H7 (cell line): ENCODE measurements at regions not wholly inside any gene's neighbourhood (a gene's known extent, or its start where the extent isn't known, plus 50 kb on each side); places are given as distances from the start of the nearest gene placed in this dataset.

ENCODE experiments used
- DNase-seq: peaks from one replicate; pipeline ENCODE4 v3.0.0; 2012
- H3K27me3 ChIP-seq: 2 replicates; pipeline ENCODE4 v1.6.0; 2011; ENCODE audit warnings: mild to moderate bottlenecking, low read length; ENCODE audit not compliant: control insufficient read depth, insufficient read depth
- H3K36me3 ChIP-seq: replicated peaks from 2 replicates; pipeline ENCODE4 v1.5.1; 2011; ENCODE audit warnings: low read length; ENCODE audit not compliant: control insufficient read depth, insufficient read depth
- H3K4me3 ChIP-seq: 2 replicates; pipeline ENCODE4 v1.5.1; 2011; ENCODE audit warnings: low read depth, mild to moderate bottlenecking, control low read depth, low read length, moderate library complexity; ENCODE audit not compliant: insufficient read depth

GRCh38 chr14:98705871-98706300, 566.1 kb downstream of the BCL11B start:
- no peak overlapping the region for H3K4me3 ChIP-seq
- no peaks in the 10 kb centered on the region for H3K36me3 ChIP-seq
- DNase-seq = no peak
- no peaks in the 10 kb centered on the region for H3K27me3 ChIP-seq

GRCh38 chr14:98707522-98707921, 564.5 kb downstream of the BCL11B start:
- Histone ChIP-seq H3K36me3 (no peaks in the 10 kb centered on the region), H3K4me3 (no peak overlapping the region), H3K27me3 (no peaks in the 10 kb centered on the region)
- no peak for DNase-seq

GRCh38 chr14:98708555-98708954, 563.4 kb downstream of the BCL11B start:
- DNase-seq = no peak
- no peak overlapping the region for H3K4me3 ChIP-seq
- H3K36me3 ChIP-seq = no peaks in the 10 kb centered on the region
- no peaks in the 10 kb centered on the region for H3K27me3 ChIP-seq

- H3K27me3 ChIP-seq = no peaks in the 10 kb centered on the region
- H3K4me3 ChIP-seq = no peak overlapping the region
- no peaks in the 10 kb centered on the region for H3K36me3 ChIP-seq
- no peak for DNase-seq
These were observed 560.5 kb downstream of the BCL11B start for GRCh38 chr14:98711453-98711852.

- Histone ChIP-seq H3K4me3 (no peak overlapping the region), H3K36me3 (no peaks in the 10 kb centered on the region), H3K27me3 (no peaks in the 10 kb centered on the region)
- no peak for DNase-seq
These were observed 557.2 kb downstream of the BCL11B start for GRCh38 chr14:98714626-98715425.

GRCh38 chr14:98716133-98716532, 555.9 kb downstream of the BCL11B start:
- DNase-seq = no peak
- no peaks in the 10 kb centered on the region for H3K27me3 ChIP-seq
- H3K4me3 ChIP-seq = no peak overlapping the region
- H3K36me3 ChIP-seq = no peaks in the 10 kb centered on the region

GRCh38 chr14:98721061-98721460, 550.9 kb downstream of the BCL11B start:
- Histone ChIP-seq H3K36me3 (no peaks in the 10 kb centered on the region), H3K27me3 (no peaks in the 10 kb centered on the region), H3K4me3 (no peak overlapping the region)
- DNase-seq = no peak

GRCh38 chr14:98724734-98725133, 547.3 kb downstream of the BCL11B start:
- H3K4me3 ChIP-seq = no peak overlapping the region
- no peaks in the 10 kb centered on the region for H3K27me3 ChIP-seq
- H3K36me3 ChIP-seq = no peaks in the 10 kb centered on the region
- no peak for DNase-seq

GRCh38 chr14:98725191-98725590, 546.8 kb downstream of the BCL11B start:
- no peak for DNase-seq
- Histone ChIP-seq H3K4me3 (no peak overlapping the region), H3K36me3 (no peaks in the 10 kb centered on the region), H3K27me3 (no peaks in the 10 kb centered on the region)

- no peak for DNase-seq
These were observed 546.3 kb downstream of the BCL11B start for GRCh38 chr14:98725676-98726075.

GRCh38 chr14:98726585-98727405, 545.2 kb downstream of the BCL11B start:
- Histone ChIP-seq H3K27me3 (no peaks in the 10 kb centered on the region), H3K4me3 (no peak overlapping the region), H3K36me3 (no peaks in the 10 kb centered on the region)
- DNase-seq = no peak

More at GRCh38 chr14:98725676-98726075, 546.3 kb downstream of the BCL11B start:
- no peaks in the 10 kb centered on the region for H3K27me3 ChIP-seq
- no peak overlapping the region for H3K4me3 ChIP-seq
- no peaks in the 10 kb centered on the region for H3K36me3 ChIP-seq

- H3K36me3 ChIP-seq = no peaks in the 10 kb centered on the region
- no peaks in the 10 kb centered on the region for H3K27me3 ChIP-seq
- H3K4me3 ChIP-seq = no peak overlapping the region
- DNase-seq = no peak
These were observed 544.0 kb downstream of the BCL11B start for GRCh38 chr14:98728024-98728423.

GRCh38 chr14:98728836-98729235, 543.2 kb downstream of the BCL11B start:
- DNase-seq = no peak
- H3K4me3 ChIP-seq = no peak overlapping the region
- H3K27me3 ChIP-seq = no peaks in the 10 kb centered on the region
- H3K36me3 ChIP-seq = no peaks in the 10 kb centered on the region

GRCh38 chr14:98731286-98731685, 540.7 kb downstream of the BCL11B start:
- no peak for DNase-seq
- H3K36me3 ChIP-seq = no peaks in the 10 kb centered on the region
- H3K4me3 ChIP-seq = no peak overlapping the region

GRCh38 chr14:98731701-98732100, 540.3 kb downstream of the BCL11B start:
- Histone ChIP-seq H3K4me3 (no peak overlapping the region), H3K36me3 (no peaks in the 10 kb centered on the region), H3K27me3 (no peaks in the 10 kb centered on the region)
- no peak for DNase-seq

More at GRCh38 chr14:98731286-98731685, 540.7 kb downstream of the BCL11B start:
- H3K27me3 ChIP-seq = no peaks in the 10 kb centered on the region
